ENCODE measurements at regions not wholly inside any gene's neighbourhood (a gene's known extent, or its start where the extent isn't known, plus 50 kb on each side); places are given as distances from the start of the nearest gene placed in this dataset.

GRCh38 chr3:111476701-111477100 is 65.3 kb upstream of the CD96 start:
- Histone ChIP-seq H3K4me2 (ENCODE audit: low read depth, low read length, poor library complexity, severe bottlenecking) (no peak overlapping the region), H3F3A (ENCODE audit: low read depth) (no peaks in the 10 kb centered on the region), H3K4me1 (ENCODE audit: insufficient read depth, low read length, poor library complexity, severe bottlenecking) (no peaks in the 10 kb centered on the region), H4K20me1 (ENCODE audit: insufficient read depth, low read length, poor library complexity, severe bottlenecking) (no peaks in the 10 kb centered on the region), H3K9me3 (ENCODE audit: insufficient read depth, low read depth, low read length) (no peaks in the 10 kb centered on the region), H3K27me3 (ENCODE audit: insufficient read depth, low read length, poor library complexity, severe bottlenecking) (no peaks in the 10 kb centered on the region), H3K36me3 (ENCODE audit: insufficient read depth, low read length) (no peaks in the 10 kb centered on the region), H3K79me2 (ENCODE audit: insufficient read depth, low read length) (no peaks in the 10 kb centered on the region), H2AFZ (ENCODE audit: low read length) (no peak overlapping the region), H3K9ac (ENCODE audit: low read depth, low read length, poor library complexity, severe bottlenecking) (no peak overlapping the region), H3K9me2 (replicated peaks; ENCODE audit: low read depth, low read length) (no peaks in the 10 kb centered on the region), H3K4me3 (ENCODE audit: low read length, poor library complexity, severe bottlenecking) (no peak overlapping the region)
- TF ChIP-seq CTCF (conservative IDR thresholded peaks at IDR 0.05; ENCODE audit: low read length) (no peak), EZH2phosphoT487 (IDR thresholded peaks at IDR 0.05; ENCODE audit: borderline replicate concordance) (no peak)

- H3K27me3 ChIP-seq (ENCODE audit: insufficient read depth, low read length, poor library complexity, severe bottlenecking): no peaks in the 10 kb centered on the region
Observed at GRCh38 chr3:111480091-111480490, 61.9 kb upstream of the CD96 start.

DNA sequence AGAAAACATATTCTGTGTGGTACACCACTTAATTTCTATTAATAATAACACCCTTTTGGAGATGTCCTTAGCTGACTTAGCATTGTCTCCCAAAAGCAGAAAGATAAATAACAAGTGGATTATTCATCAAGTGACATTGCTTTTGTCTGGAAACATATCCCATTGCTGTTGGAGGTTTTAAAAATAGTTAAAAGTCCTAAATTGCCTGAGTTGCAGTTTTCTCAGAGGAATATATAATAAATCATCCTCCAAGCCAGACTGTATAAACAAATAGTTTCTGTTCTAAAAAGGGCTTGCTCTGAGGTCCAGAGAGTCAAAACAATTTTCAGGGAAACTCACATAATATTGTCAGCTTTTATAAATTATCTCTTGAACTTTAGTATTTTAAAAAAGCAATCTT is 60.4 kb upstream of the CD96 start:
- Histone ChIP-seq H3K4me3 (ENCODE audit: low read length, poor library complexity, severe bottlenecking) (no peak overlapping the region), H3K79me2 (ENCODE audit: insufficient read depth, low read length) (no peaks in the 10 kb centered on the region), H3K36me3 (ENCODE audit: insufficient read depth, low read length) (no peaks in the 10 kb centered on the region), H3K27me3 (ENCODE audit: insufficient read depth, low read length, poor library complexity, severe bottlenecking) (no peaks in the 10 kb centered on the region), H3K9ac (ENCODE audit: low read depth, low read length, poor library complexity, severe bottlenecking) (no peak overlapping the region), H3K4me1 (ENCODE audit: insufficient read depth, low read length, poor library complexity, severe bottlenecking) (no peaks in the 10 kb centered on the region), H3K4me2 (ENCODE audit: low read depth, low read length, poor library complexity, severe bottlenecking) (no peak overlapping the region), H4K20me1 (ENCODE audit: insufficient read depth, low read length, poor library complexity, severe bottlenecking) (no peaks in the 10 kb centered on the region), H3K9me2 (replicated peaks; ENCODE audit: low read depth, low read length) (no peaks in the 10 kb centered on the region), H3F3A (ENCODE audit: low read depth) (no peaks in the 10 kb centered on the region), H3K9me3 (ENCODE audit: insufficient read depth, low read depth, low read length) (no peaks in the 10 kb centered on the region), H2AFZ (ENCODE audit: low read length) (no peak overlapping the region)
- no peak for TF ChIP-seq EZH2phosphoT487 (IDR thresholded peaks at IDR 0.05; ENCODE audit: borderline replicate concordance)
- TF ChIP-seq CTCF (conservative IDR thresholded peaks at IDR 0.05; ENCODE audit: low read length): no peak

More at GRCh38 chr3:111480091-111480490, 61.9 kb upstream of the CD96 start:
- no peaks in the 10 kb centered on the region for H3K9me3 ChIP-seq (ENCODE audit: insufficient read depth, low read depth, low read length)
- no peaks in the 10 kb centered on the region for H3K79me2 ChIP-seq (ENCODE audit: insufficient read depth, low read length)
- no peaks in the 10 kb centered on the region for H3K36me3 ChIP-seq (ENCODE audit: insufficient read depth, low read length)
- no peak overlapping the region for H3K4me3 ChIP-seq (ENCODE audit: low read length, poor library complexity, severe bottlenecking)
- no peak overlapping the region for H3K4me2 ChIP-seq (ENCODE audit: low read depth, low read length, poor library complexity, severe bottlenecking)
- no peaks in the 10 kb centered on the region for H4K20me1 ChIP-seq (ENCODE audit: insufficient read depth, low read length, poor library complexity, severe bottlenecking)
- H2AFZ ChIP-seq (ENCODE audit: low read length): no peak overlapping the region
- no peak overlapping the region for H3K9ac ChIP-seq (ENCODE audit: low read depth, low read length, poor library complexity, severe bottlenecking)
- H3K4me1 ChIP-seq (ENCODE audit: insufficient read depth, low read length, poor library complexity, severe bottlenecking): no peaks in the 10 kb centered on the region
- no peaks in the 10 kb centered on the region for H3F3A ChIP-seq (ENCODE audit: low read depth)
- H3K9me2 ChIP-seq (replicated peaks; ENCODE audit: low read depth, low read length): no peaks in the 10 kb centered on the region
- TF ChIP-seq EZH2phosphoT487 (IDR thresholded peaks at IDR 0.05; ENCODE audit: borderline replicate concordance) (no peak), CTCF (conservative IDR thresholded peaks at IDR 0.05; ENCODE audit: low read length) (no peak)

All from Loucy (cell line).